Limb (tissue), 2 donors: ENCODE measurements at regions not wholly inside any gene's neighbourhood (a gene's known extent, or its start where the extent isn't known, plus 50 kb on each side); places are given as distances from the start of the nearest gene placed in this dataset.

ENCODE experiments used
- DNase-seq, 2 donors: peaks; one replicate each; pipeline ENCODE4 v3.0.0-alpha.2; 2016; ENCODE audit errors: extremely low spot score in 2 of 2

DNA sequence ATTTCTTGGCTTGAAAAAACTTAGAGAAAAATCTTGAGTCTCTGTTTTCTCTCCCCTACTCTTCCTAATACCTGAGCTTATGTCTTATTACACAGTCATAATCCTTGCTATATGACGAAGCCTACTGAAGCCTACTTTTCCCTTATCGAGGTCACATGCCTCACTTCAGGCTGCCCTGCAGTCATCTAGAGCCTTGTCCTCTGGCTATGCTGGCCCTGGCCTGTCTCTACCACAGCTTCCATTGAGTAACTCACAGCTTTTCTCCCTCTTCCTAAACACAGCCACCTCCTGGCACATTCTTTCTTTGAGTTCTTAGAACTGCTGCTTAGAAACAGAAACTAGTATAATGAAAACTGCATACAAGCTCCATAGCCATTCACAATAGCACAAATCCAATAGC is 1698.3 kb downstream of the STIM2 start:
- no peak for DNase-seq

DNA sequence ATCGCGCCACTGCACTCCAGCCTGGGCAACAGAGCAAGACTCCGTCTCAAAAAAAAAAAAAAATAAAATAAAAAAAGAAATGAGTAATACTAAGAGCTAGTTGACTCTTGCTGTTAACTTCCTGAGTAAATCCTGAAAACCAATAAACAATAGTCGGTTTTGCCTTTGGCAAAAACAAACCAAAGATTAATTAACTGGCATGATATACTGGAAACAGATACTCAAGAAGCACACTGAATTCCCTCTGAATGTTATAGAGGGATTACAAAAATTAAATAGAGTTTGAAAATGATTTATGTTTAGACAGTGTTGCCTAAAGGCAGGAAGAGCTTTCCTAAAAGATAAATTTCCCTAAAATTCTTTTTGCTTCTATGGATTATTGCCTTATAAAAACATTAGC is 1702.3 kb downstream of the STIM2 start:
- no peak for DNase-seq

DNA sequence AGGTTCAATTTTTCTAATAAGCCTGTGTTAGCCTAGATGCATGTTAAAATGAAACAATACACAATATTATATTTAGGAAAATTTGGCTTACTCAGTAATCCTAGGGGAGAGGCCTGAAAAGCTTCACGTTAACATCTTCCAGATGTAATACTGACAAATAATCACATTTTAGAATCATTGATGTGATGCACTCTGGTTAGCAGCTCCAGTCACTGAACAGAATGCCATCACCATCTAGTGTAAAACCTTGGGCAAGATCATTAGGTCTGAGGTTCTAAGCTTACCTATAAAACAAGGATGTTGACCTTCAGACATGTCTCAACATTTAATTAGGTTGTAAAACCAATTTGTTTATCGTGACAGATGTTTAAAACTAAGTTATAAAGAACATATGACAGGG is 1704.8 kb downstream of the STIM2 start:
- peak in 1 of 2 donors; percentile 31 for DNase-seq

DNA sequence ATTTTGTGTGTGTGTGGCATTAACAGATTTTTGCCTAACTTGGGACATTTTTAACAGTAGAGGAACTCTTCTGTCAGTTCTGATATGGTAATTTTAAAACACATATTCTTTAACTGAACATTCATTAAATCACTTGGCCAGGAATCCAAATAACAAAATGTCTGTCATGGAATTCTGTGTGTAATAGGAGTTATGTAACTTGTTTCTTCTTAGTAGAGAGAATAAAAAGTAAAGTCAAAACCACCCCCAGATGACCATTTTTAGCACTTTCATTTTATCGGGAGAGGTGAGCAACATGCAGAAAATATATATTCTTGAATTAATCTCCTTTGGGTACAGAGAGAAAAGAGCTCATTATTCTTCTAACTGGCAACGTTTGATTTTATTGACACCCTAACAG is 1740.3 kb downstream of the STIM2 start:
- no peak for DNase-seq

DNA sequence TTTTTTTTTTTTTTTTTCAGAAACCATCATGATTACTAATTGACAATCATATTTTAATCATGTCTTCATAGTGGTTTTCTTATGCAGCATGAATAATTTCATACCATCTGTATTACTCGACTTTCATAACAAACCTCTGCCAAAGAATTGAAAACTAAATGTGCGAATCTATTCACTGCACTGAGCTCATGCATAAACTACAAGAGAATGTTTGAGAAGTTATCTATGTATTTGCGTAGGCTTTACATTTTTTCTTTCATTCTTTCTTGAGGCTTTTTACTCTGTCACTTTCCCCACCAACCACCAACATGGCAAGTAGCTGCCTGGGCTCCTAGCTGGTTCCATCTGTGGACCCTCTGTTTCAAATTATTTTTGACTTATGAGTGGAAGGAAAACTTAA is 1761.0 kb downstream of the STIM2 start:
- no peak for DNase-seq

DNA sequence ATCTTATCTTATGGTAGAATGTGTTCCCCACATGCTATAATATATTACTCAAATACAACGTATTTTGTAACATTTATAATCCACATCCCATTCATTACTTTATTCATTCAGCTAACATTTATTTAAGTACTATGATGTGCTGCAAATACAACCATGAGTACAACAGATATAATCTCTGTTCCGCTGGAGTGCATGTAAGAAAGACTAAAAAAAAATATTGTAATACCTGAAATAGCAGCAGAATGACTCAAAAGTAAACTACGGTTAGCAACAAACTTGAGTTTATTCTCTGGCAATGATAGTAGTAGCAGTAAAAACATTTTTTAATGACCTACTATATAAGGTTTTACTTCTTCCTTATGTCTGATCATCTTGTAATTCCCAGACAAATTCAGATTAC is 1776.3 kb downstream of the STIM2 start:
- DNase-seq: no peak

DNA sequence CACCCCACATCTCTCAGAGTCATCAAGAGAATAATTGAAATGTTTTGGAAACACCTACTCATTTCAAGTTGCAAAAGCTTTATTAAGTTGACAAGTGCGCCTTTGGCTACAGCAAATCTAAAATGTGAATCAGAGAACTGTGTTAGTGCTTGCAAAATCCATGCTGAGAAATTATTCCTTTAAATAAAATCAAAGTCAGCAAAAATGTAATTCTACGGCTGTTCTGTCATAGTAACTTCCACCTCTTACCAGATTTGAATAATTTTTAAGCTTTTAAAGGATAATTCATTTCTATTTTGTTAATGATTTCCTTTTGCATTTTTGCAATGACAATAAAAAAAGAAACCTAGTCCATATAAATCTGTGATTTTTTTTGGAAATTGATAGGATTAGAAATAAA is 1779.1 kb downstream of the STIM2 start:
- DNase-seq: no peak

DNA sequence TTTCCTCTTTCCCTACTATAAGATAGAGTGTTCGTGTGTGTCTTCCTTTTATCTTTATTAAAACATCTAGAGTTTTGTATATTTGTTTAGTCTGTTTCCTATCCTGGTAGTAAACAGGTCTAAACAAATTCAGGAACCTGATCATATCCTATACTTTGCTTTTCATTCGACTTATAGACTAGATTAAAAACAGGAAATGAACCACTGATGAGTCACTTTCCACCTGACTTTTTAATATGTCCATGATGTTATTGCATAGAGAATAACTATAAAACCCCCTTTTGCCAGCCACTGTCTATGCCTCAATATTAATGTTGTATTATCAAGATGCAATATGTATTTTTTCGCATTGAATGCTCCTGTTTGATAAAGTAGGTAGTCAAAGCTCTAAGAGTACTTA is 1794.0 kb downstream of the STIM2 start:
- no peak for DNase-seq

DNA sequence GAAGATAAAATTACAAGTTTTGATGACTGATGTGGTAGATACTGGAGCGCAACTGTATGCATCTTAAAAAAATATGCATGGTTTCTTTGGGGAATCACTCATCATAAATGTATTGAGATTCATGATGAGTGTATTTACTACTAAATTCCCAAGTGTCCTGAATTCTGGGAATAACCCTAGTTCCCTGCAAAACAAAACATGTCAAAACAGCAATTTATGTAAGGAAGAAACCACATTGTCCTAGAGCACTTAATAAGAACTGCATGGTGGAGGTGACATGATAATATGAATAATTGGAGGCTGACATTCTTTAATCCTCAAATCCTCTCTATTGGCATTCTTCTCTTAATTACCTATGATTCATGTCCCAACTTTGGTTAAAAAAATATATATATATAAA is 1804.7 kb downstream of the STIM2 start:
- DNase-seq: no peak

DNA sequence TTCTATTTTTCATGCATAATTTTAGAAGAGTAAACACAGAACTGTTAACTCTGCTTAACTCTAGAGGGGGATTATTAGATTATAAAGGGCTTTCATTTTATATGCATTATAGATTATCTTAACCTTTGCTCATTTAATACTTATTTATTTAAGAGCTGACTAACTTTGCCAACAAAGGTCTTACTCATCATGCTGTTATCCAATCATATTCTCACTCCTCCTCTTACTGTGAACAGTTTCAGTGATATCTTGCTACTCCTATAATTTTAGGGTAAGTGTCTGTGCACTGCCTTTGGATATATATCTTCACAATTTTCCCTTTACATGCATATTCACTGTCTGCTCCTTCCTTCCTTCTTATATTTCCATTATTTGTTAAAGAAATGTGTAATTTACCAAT is 1814.9 kb downstream of the STIM2 start:
- no peak for DNase-seq

DNA sequence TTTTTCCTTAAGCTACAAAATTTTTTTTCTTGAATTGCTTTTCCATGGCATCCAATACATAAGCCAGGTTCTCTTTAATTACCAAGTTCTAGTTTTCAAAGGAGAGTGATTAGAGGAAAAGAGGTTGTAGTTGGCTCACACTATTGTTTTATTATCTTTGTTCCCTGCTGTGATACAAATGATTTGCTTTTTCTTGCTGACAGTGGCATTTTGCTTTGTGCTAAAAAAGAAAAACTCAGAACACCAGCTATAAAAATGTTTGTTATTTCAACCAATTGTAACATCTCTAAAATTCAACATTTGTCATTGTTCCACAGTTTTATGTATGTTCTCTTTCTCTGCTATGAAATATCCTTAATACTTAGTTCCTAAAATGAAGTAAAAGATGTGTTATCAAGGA is 1817.2 kb downstream of the STIM2 start:
- DNase-seq: no peak

DNA sequence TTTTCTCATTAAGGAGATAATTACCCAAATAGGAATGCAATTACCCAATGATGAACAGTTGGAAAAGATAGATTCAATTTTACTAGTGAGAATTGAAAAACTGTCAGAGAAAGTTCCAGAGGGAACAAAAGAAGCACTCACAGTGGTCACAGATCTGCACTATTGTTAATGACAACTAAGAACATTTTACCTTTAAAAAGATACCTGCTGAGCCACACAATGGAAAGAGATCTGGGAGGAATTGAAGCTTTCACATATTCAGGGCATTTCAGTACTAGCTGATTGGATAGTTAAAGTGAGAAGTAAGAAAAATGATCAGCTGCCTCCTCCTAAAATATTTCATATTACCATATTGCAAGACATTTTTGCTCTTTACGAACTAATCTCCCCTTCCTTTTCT is 1822.2 kb downstream of the STIM2 start:
- DNase-seq: no peak

DNA sequence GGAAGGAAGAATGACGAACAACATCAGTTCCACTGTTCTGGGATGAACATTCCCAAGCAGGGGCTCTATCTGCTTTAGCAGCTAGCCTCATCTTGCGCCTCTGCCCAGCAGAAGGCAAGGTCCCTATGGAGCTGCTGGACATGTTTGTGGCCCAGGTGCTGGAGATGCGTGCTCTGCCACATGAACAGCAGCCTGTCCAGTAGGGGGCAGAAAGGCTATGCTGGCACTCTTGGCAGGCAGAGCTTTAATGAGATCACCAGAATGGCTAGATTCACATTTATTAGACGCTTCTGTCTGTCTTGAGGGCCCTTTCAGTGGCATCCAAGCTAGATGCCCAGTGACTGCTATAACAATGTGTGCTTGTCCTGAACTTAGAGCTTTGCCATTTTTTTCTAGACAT is 1826.0 kb downstream of the STIM2 start:
- no peak for DNase-seq

DNA sequence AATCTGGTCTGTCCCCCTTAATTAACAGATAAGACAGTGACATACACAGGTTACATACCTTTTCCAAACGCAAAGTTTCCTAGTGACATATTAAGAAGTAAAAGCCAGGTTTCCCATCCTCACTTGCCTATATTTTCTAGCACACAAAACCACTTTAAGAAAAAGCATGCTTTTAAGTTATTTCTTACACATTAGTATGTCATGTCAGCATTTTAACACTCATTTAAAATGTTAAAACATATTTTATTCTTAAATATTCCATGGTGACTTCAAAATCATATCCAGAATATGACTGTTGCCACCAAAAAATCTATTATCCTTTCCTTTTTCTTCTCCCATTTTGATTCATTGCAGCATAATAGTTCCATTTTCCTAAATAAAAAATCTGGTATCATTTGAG is 1830.2 kb downstream of the STIM2 start:
- DNase-seq: no peak

DNA sequence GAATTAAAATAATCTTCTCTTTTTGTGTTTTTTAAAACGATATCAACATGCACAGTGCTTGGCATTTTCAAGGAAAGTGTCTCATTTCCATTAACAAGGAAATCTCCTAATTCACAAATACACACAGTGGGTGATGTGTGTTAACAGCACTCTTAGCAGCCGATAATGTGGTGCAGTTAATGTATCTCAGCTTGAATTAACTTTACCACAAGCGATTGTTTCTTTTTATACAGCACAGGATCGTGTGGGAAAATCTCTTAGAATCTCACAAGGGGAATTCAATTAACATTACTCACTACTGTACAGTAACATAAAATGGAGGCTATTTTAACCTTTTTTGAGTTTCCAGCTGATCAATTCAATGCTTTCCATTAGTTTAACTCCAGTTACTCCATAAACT is 1841.9 kb downstream of the STIM2 start:
- DNase-seq: no peak

DNA sequence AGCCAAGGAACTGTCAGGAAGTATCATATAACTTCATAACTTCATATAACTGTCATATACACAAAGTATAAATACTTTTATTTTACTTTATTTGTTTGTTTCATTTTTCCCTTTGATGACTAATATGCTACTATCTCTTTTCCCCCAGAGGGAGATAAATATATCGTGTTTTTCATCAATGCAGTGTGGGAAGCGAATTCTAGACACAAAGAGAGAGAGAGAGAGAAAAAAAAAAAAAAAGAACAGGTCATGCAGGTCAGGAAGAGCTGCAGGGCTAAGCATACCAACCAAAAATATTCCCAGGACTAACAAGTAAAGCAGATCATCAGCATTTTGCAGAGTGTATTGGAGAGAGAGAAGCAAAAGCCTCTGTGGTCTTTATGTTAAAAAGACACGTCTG is 1849.2 kb downstream of the STIM2 start:
- no peak for DNase-seq

DNA sequence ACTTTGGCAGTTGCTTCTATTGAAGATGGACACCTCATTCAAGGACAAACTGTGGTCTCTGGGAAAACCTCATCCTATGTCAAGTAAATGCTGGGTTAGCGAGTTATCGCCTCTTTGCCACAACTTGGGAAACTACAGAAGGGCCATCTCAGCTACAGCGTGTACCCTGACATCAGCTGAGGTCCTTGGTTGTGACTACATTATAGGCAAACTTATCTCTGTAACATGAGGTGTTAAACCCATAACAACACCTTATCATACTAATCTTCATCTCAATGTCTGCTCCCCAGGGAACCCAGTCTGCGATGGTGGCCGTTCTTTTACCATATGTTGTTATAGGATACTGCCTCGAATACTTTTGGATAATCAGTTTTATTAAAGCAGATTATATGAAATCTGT is 1862.7 kb downstream of the STIM2 start:
- no peak for DNase-seq

DNA sequence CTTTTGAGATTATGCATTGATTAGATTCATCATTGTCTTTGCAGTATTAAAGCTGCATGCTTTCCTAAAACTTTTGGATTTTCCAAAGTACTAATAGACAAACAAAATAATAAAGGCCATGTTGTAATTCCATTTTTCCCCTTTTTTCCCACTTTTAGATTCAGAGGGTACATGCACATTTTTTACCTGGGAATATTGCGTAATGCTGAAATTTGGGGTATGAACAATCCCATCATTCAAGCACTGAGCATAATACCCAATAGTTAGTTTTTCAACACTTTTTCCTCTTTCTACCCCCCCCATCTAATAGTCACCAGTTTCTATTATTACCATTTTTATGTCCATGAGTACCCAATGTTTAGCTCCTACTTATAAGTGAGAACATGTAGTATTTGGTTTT is 1863.6 kb downstream of the STIM2 start:
- DNase-seq: no peak

DNA sequence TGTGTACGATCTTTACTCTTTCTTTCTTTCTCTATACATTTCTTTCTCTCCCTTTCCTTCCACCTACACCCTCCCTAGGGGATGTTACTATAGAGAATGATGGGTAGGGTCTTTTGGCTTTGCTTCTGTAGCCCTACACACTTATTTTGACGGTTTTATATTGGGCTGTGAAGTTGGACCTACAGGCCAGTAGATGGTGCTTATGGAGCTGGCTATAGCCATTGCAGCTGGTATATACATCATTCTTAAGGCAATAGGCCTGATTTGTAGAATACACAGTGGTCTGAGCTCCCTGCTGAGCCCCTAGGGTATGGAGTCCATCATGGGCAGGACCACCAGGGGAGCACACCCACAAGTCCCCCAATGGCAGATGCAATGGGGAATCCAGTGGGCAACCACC is 1869.7 kb downstream of the STIM2 start:
- DNase-seq: no peak

DNA sequence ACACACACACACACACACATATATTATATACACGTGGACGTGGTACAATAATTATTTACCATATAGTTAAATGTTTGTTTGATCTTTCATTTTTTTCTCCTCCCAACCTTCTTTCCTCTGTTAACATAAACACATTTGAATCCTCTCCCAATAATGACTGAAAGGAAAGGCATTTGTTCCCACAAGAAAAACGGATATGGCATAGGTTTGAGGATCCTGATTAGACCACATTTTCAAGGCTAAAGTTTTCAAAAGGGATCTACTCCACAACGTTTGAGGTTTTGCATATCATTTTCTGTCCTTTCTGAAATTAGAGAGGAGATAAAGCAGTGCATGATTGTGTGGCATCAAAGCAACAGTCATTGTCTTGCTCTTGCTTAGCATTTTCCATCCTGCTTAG is 1883.4 kb downstream of the STIM2 start:
- no peak for DNase-seq

DNA sequence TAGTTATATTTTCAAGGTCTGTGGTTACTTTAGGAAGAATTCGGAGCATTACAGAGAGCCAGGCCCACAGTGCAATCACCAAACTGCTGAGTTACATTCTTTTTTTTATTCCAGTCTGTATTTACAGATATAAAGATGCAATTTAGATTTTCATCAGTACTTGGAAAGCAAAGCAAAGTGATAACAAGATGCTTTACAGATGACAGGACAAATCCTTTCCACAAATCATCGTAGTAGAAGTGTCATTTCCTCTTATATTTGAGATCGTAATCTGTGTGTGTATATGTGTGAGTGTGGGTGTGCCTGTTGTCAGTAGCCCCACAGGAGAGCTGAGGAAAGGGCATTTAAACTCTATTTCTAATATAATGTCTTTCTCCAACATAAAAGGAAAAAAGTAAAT is 1893.7 kb downstream of the STIM2 start:
- DNase-seq: no peak

DNA sequence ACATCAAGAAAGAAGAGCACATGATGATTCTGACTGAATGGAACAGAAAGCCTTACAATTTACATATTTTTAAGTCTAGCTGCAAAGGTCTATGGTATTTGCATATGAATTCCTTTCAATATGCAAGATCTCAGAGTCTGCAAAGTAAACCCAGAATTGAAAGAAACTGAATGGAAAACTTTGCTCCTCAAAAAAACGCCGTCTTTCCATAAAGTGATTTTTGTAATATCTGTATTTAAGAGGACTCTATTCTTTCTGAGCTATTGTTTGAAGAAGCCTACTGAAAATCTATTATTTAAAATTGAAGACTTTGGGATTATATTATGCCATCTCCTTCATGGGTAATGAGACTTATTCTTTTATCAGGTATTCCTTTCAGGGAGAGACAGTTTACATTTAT is 1894.4 kb downstream of the STIM2 start:
- no peak for DNase-seq

DNA sequence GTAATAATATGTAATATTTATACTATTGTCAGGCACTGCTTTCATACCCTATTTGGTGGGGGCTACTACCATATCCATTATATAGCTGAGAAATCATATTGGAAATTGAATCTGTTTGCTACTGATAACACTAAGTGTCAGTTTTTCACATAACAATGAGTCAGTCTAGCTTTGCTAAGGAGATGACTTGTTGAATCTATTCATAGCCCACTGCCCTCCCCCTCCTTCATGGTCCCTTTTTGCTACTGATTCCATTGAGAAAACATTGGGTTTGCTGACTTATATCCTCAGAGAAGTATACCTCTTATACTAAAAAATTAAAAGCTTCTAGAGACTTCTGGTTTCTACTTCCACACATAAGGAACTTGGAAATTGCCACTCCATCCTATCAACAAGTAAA is 1898.4 kb downstream of the STIM2 start:
- DNase-seq: no peak

DNA sequence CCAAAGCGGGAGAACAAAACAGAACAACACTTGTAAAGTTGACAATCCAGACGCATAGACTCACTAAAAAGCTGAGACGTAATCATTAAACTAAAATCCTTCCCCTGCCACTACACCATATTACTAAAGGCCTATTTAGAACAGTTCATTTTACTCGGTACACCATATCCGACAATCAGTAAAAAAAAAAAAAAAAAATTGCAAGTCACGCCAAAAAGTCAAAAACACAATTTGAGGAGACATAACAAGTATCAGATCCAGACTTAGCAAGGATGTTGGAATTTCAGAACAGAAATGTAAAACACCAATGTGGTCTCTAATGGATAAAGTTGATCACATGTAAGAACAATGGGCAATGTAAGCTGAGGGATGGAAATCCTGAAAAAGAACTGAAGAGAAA is 1899.4 kb downstream of the STIM2 start:
- DNase-seq: no peak

DNA sequence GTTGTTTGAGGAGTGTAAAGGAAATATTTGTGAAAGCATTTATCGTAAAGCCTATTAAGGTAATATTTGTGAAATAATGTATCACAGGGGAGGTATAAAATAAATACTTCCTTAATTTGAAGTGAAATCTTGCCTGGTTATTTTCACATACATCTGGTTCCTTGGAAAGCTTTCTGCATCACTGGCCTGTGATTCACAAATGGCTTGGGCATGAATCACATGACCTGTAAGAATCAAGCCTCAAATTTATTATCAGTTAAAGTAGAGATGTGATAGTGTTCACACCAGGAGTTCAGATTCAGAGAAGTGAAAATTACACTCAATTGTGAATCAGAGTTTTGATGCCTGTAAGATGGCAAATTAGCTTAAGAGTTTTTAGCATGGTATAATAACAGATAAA is 1911.4 kb downstream of the STIM2 start:
- DNase-seq: no peak
